ENCODE measurements at regions not wholly inside any gene's neighbourhood (a gene's known extent, or its start where the extent isn't known, plus 50 kb on each side); places are given as distances from the start of the nearest gene placed in this dataset.

- DNase-seq (ENCODE audit: low spot score) = no peak
- Histone ChIP-seq H3K36me3 (no peaks in the 10 kb centered on the region), H3K4me1 (peaks cover 0 to 6% of the 10 kb centered on the region in 2 donors), H3K27ac (no peak overlapping the region), H3K9me3 (no peaks in the 10 kb centered on the region), H3K4me3 (no peak overlapping the region), H3K27me3 (no peaks in the 10 kb centered on the region)
- TF ChIP-seq CTCF (IDR thresholded peaks at IDR 0.05) = no peak
Observed at GRCh38 chr16:86802013-86802412, 223.7 kb downstream of the FOXL1 start.

GRCh38 chr16:86805188-86805587 is 226.8 kb downstream of the FOXL1 start:
- DNase-seq (ENCODE audit: low spot score) = no peak
- H3K4me1 ChIP-seq = peaks cover 0 to 7% of the 10 kb centered on the region in 2 donors
- TF ChIP-seq CTCF (IDR thresholded peaks at IDR 0.05) = no peak
- H3K36me3 ChIP-seq = no peaks in the 10 kb centered on the region
- H3K27me3 ChIP-seq = no peaks in the 10 kb centered on the region
- H3K27ac ChIP-seq = no peak overlapping the region
- no peak overlapping the region for H3K4me3 ChIP-seq
- no peaks in the 10 kb centered on the region for H3K9me3 ChIP-seq

- H3K36me3 ChIP-seq = no peaks in the 10 kb centered on the region
- H3K27ac ChIP-seq = no peak overlapping the region
- peaks cover 0 to 7% of the 10 kb centered on the region in 2 donors for H3K4me1 ChIP-seq
- H3K27me3 ChIP-seq = no peaks in the 10 kb centered on the region
- no peak for DNase-seq (ENCODE audit: low spot score)
- H3K4me3 ChIP-seq = no peak overlapping the region
- TF ChIP-seq CTCF (IDR thresholded peaks at IDR 0.05) = no peak
- no peaks in the 10 kb centered on the region for H3K9me3 ChIP-seq
Observed at GRCh38 chr16:86806181-86806837, 228.0 kb downstream of the FOXL1 start.

GRCh38 chr16:86806838-86807351 is 228.5 kb downstream of the FOXL1 start:
- Histone ChIP-seq H3K27ac (no peak overlapping the region), H3K27me3 (no peaks in the 10 kb centered on the region), H3K4me3 (no peak overlapping the region), H3K36me3 (no peaks in the 10 kb centered on the region), H3K4me1 (peaks cover 0 to 7% of the 10 kb centered on the region in 2 donors), H3K9me3 (no peaks in the 10 kb centered on the region)
- DNase-seq (ENCODE audit: low spot score) = no peak
- no peak for TF ChIP-seq CTCF (IDR thresholded peaks at IDR 0.05)

- Histone ChIP-seq H3K27me3 (no peaks in the 10 kb centered on the region), H3K27ac (no peak overlapping the region), H3K9me3 (no peaks in the 10 kb centered on the region), H3K4me3 (no peak overlapping the region), H3K36me3 (no peaks in the 10 kb centered on the region), H3K4me1 (peaks cover 0 to 7% of the 10 kb centered on the region in 2 donors)
- no peak for TF ChIP-seq CTCF (IDR thresholded peaks at IDR 0.05)
- DNase-seq (ENCODE audit: low spot score) = no peak
Observed at GRCh38 chr16:86808863-86809444, 230.6 kb downstream of the FOXL1 start.
